Upper lobe of right lung (tissue), 1 donor: ENCODE measurements at regions not wholly inside any gene's neighbourhood (a gene's known extent, or its start where the extent isn't known, plus 50 kb on each side); places are given as distances from the start of the nearest gene placed in this dataset.

Experiments used
- ATAC-seq: fragments of 200-7000 bp; cut with Tn5 transposase; one replicate; pipeline ENCODE4 v1.9.1; 2020; ENCODE audit warnings: mild to moderate bottlenecking, moderate library complexity
- DNase-seq: peaks from one replicate; pipeline ENCODE4 v3.0.0-alpha.2; 2020
- H3K27ac ChIP-seq: fragments of 200-600 bp; one replicate; pipeline ENCODE4 v1.8.0; 2022
- H3K27me3 ChIP-seq: fragments of 200-600 bp; one replicate; pipeline ENCODE4 v1.8.0; 2022; ENCODE audit warnings: mild to moderate bottlenecking
- H3K36me3 ChIP-seq: fragments of 200-600 bp; one replicate; pipeline ENCODE4 v1.8.0; 2022
- H3K4me1 ChIP-seq: fragments of 200-600 bp; one replicate; pipeline ENCODE4 v1.8.0; 2022
- H3K4me3 ChIP-seq: fragments of 200-600 bp; one replicate; pipeline ENCODE4 v1.8.0; 2022; ENCODE audit warnings: mild to moderate bottlenecking
- H3K9me3 ChIP-seq: fragments of 200-600 bp; one replicate; pipeline ENCODE4 v1.8.0; 2022
- CTCF ChIP-seq: fragments of 200-600 bp; IDR thresholded peaks from one replicate; pipeline ENCODE4 v1.8.0; 2022; ENCODE audit warnings: antibody characterized with exemption
- intact Hi-C: fragments of 100-400 bp; cut with DNase I; formaldehyde crosslinking; loops from one replicate; pipeline ENCODE4 v1.11.0; 2022
- donor health status: DM: no; HTN: yes; CAD: no; lungs with severe emphysema.

GRCh38 chr6:131377112-131377705 is 195.8 kb upstream of the ARG1 start:
- Histone ChIP-seq H3K27ac (no peak overlapping the region), H3K4me1 (no peaks in the 10 kb centered on the region), H3K27me3 (no peaks in the 10 kb centered on the region), H3K9me3 (no peaks in the 10 kb centered on the region), H3K36me3 (no peaks in the 10 kb centered on the region), H3K4me3 (no peak overlapping the region)
- intact Hi-C loops = no loop called here
- ATAC-seq = no peak
- no peak for TF ChIP-seq CTCF
- no peak for DNase-seq

GRCh38 chr6:131378874-131379273 is 194.2 kb upstream of the ARG1 start:
- no peaks in the 10 kb centered on the region for H3K27me3 ChIP-seq
- ATAC-seq (no peak), DNase-seq (no peak)
- H3K9me3 ChIP-seq = no peaks in the 10 kb centered on the region
- no peaks in the 10 kb centered on the region for H3K36me3 ChIP-seq
- H3K27ac ChIP-seq = no peak overlapping the region
- no peak overlapping the region for H3K4me3 ChIP-seq
- no peak for TF ChIP-seq CTCF
- no peaks in the 10 kb centered on the region for H3K4me1 ChIP-seq
- intact Hi-C loops = no loop called here

GRCh38 chr6:131379948-131380347 is 193.1 kb upstream of the ARG1 start:
- no peaks in the 10 kb centered on the region for H3K36me3 ChIP-seq
- H3K4me1 ChIP-seq = no peaks in the 10 kb centered on the region
- H3K9me3 ChIP-seq = no peaks in the 10 kb centered on the region
- H3K27ac ChIP-seq = no peak overlapping the region
- DNase-seq (no peak), ATAC-seq (no peak)
- no peaks in the 10 kb centered on the region for H3K27me3 ChIP-seq
- TF ChIP-seq CTCF = no peak
- H3K4me3 ChIP-seq = no peak overlapping the region
- intact Hi-C loops = no loop called here

- Histone ChIP-seq H3K9me3 (no peaks in the 10 kb centered on the region), H3K4me3 (no peak overlapping the region), H3K36me3 (no peaks in the 10 kb centered on the region), H3K4me1 (no peaks in the 10 kb centered on the region), H3K27ac (no peak overlapping the region), H3K27me3 (no peaks in the 10 kb centered on the region)
- intact Hi-C loops = no loop called here
- DNase-seq = no peak
- peak; percentile 20 for ATAC-seq
- no peak for TF ChIP-seq CTCF
These were observed 191.8 kb upstream of the ARG1 start for GRCh38 chr6:131381052-131381708.

GRCh38 chr6:131381709-131382093 is 191.3 kb upstream of the ARG1 start:
- H3K9me3 ChIP-seq = no peaks in the 10 kb centered on the region
- DNase-seq (no peak), ATAC-seq (peak; percentile 28)
- H3K4me3 ChIP-seq = no peak overlapping the region
- no peak overlapping the region for H3K27ac ChIP-seq
- no peaks in the 10 kb centered on the region for H3K4me1 ChIP-seq
- no peaks in the 10 kb centered on the region for H3K36me3 ChIP-seq
- TF ChIP-seq CTCF = no peak
- no peaks in the 10 kb centered on the region for H3K27me3 ChIP-seq
- intact Hi-C loops = no loop called here
